Adipocyte (in vitro differentiated cells): ENCODE measurements at regions not wholly inside any gene's neighbourhood (a gene's known extent, or its start where the extent isn't known, plus 50 kb on each side); places are given as distances from the start of the nearest gene placed in this dataset.

Experiments
- DNase-seq: peaks from one replicate; pipeline ENCODE4 v3.0.0-alpha.2; 2015; ENCODE audit warnings: low read depth
- H3K27me3 ChIP-seq: replicated peaks from 2 replicates; pipeline ENCODE4 v1.7.0; 2013; ENCODE audit warnings: mild to moderate bottlenecking, low read length, moderate library complexity; ENCODE audit not compliant: control insufficient read depth, insufficient read depth
- H3K36me3 ChIP-seq: 2 replicates; pipeline ENCODE4 v1.7.0; 2013; ENCODE audit warnings: low read length, mild to moderate bottlenecking, moderate library complexity; ENCODE audit not compliant: control insufficient read depth, insufficient read depth, severe bottlenecking
- H3K4me1 ChIP-seq: 2 replicates; pipeline ENCODE4 v1.7.0; 2013; ENCODE audit warnings: mild to moderate bottlenecking, low read length, moderate library complexity; ENCODE audit not compliant: control insufficient read depth, insufficient read depth
- H3K4me3 ChIP-seq: 2 replicates; pipeline ENCODE4 v1.7.0; 2013; ENCODE audit warnings: mild to moderate bottlenecking, low read length, moderate library complexity
- H3K9ac ChIP-seq: 2 replicates; pipeline ENCODE4 v1.7.0; 2013; ENCODE audit warnings: mild to moderate bottlenecking, low read length, moderate library complexity
- H3K9me3 ChIP-seq: 2 replicates; pipeline ENCODE4 v1.7.0; 2013; ENCODE audit warnings: mild to moderate bottlenecking, low read length, moderate library complexity; ENCODE audit not compliant: control insufficient read depth

DNA sequence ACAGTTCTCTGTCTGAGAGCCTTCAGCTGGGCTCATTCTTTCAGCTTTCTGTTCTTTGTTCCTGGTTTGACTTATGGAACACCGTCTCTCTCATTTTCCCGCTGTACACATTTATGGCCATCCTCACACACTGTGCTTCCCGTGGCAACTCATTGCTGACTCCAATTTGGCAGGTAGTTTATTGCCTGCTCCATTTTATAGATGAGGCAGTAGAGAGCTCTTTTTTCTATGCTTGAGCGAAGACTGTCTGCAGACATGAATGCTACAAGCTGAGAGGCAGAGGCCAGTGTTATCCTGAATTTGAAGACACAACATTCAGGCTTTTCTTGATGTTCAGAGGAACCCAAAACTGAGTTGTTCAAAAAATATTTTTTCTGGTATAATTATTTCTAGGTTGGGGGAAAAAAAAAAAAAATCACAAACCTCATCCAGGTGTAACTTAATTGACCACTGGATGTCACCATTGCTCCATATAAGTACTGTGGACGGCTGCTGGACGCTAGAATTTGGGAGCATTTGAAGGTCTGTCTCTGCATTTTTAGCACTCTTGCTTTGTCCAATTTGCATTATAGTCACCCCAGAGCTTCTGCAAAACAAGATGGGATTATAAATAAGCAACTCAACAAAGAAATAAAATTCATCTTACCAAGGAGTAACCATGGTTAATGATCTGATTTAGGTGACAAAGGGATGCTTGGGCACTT is 83.5 kb downstream of the HRH4 start:
- Histone ChIP-seq H3K4me3 (no peak overlapping the region), H3K9ac (no peak overlapping the region), H3K27me3 (no peaks in the 10 kb centered on the region), H3K36me3 (no peaks in the 10 kb centered on the region), H3K4me1 (peaks cover 12% of the 10 kb centered on the region), H3K9me3 (no peaks in the 10 kb centered on the region)
- peak; percentile 34 for DNase-seq

DNA sequence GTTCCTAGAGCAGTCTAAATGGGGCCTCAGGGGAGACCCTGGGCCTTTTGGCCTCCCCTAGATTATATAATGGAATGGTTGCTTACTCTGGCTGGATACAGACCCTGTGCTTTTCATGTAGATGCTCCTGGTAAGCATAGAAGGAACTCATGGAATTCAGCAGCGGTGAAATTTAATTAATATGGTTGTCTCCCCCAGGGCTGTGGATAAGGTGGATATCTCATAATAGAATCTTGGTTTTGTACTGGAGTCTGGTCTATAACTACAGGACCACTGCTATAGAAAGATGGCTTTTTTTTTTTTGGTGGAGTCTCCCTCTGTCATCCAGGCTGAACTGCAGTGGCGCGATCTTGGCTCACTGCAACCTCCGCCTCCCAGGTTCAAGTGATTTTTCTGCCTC is 84.5 kb downstream of the HRH4 start:
- no peaks in the 10 kb centered on the region for H3K9me3 ChIP-seq
- H3K4me3 ChIP-seq: no peak overlapping the region
- no peak overlapping the region for H3K9ac ChIP-seq
- H3K36me3 ChIP-seq: no peaks in the 10 kb centered on the region
- peaks cover 9% of the 10 kb centered on the region for H3K4me1 ChIP-seq
- no peak for DNase-seq
- no peaks in the 10 kb centered on the region for H3K27me3 ChIP-seq

DNA sequence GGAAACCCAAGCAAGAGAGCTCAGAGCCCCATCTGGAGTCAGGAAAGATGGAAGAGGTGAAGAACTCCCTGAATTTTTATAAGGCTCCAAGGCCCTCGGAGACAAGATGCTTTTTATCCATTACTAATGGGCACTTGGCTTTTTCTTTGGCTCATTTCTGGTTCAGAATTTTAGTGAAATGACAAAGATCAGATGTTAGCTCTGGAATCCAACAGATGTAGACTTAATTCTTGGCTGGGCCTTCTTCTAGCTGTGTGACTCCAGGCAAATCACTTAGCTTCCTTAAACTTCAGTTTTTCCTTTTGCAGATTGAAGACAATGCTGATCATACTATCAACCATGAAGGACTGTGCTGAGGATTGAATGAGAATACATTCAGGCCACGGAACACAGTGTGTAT is 85.2 kb downstream of the HRH4 start:
- no peak for DNase-seq
- H3K27me3 ChIP-seq: no peaks in the 10 kb centered on the region
- H3K36me3 ChIP-seq: no peaks in the 10 kb centered on the region
- peaks cover 2% of the 10 kb centered on the region for H3K4me1 ChIP-seq
- H3K4me3 ChIP-seq: no peak overlapping the region
- no peak overlapping the region for H3K9ac ChIP-seq
- no peaks in the 10 kb centered on the region for H3K9me3 ChIP-seq

DNA sequence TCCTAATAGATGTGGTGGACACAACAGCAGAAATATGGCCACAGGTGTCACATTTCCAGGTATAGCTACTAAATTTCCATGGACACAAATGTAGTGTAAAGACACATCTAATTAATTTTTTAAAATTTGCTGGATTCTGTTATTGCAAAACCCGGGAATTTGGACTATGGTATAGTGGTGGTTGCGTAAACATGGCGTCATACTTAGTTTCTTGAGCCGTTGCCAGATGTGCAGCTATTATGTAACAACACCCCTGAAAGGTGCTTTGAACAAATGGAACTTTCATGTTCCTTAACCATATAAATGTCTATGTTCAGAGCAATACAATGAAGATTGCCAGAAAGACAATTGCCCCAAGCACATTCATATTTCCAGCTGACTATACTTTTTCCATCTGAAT is 85.9 kb downstream of the HRH4 start:
- H3K27me3 ChIP-seq: no peaks in the 10 kb centered on the region
- no peak overlapping the region for H3K4me3 ChIP-seq
- DNase-seq: peak; percentile 6
- H3K4me1 ChIP-seq: no peaks in the 10 kb centered on the region
- no peaks in the 10 kb centered on the region for H3K36me3 ChIP-seq
- H3K9me3 ChIP-seq: no peaks in the 10 kb centered on the region
- H3K9ac ChIP-seq: no peak overlapping the region

DNA sequence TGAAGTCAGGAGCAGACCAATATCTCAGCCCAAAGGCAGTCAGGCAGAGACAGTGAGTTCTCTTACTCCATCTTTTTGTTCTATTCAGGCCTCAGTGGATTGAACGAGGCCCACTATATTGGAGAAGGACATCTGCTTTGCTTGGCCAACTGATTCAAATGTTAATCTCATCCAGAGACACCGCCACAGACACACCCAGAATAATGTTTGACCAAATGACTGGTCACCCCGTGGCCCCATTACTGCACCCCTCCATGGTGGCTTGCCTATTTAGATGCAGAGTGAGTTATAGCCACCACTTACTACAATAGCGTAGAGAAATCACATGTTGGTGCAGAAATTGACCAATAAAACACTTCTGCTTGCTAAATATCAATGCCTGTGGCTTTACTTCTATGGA is 88.1 kb downstream of the HRH4 start:
- no peaks in the 10 kb centered on the region for H3K4me1 ChIP-seq
- no peaks in the 10 kb centered on the region for H3K36me3 ChIP-seq

DNA sequence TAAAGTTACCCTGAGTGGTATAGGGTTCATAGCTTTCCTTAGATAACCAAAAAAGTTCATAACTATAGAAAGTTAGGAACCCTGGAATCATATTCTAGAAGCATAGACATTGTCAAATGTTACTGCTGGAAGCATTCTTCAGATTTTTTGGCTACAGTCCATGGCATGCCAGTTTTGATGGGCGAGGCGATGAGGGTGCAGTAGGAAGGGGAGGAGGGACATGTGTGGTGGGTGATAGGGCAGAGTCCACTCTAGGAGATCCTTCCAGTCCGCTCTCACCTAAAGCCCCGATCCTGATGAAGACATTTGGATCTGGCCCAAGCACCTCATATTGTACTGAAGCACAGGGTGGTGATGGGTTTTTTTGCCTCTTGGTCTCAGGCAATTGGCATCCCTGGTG is 91.8 kb downstream of the HRH4 start:
- no peak overlapping the region for H3K4me3 ChIP-seq
- no peaks in the 10 kb centered on the region for H3K4me1 ChIP-seq
- H3K27me3 ChIP-seq: no peaks in the 10 kb centered on the region
- H3K9me3 ChIP-seq: no peaks in the 10 kb centered on the region
- no peak overlapping the region for H3K9ac ChIP-seq
- no peaks in the 10 kb centered on the region for H3K36me3 ChIP-seq
- no peak for DNase-seq

More for the DNA sequence above, 88.1 kb downstream of the HRH4 start:
- H3K27me3 ChIP-seq: no peaks in the 10 kb centered on the region
- no peak overlapping the region for H3K4me3 ChIP-seq
- no peak overlapping the region for H3K9ac ChIP-seq
- DNase-seq: no peak
- H3K9me3 ChIP-seq: no peaks in the 10 kb centered on the region

DNA sequence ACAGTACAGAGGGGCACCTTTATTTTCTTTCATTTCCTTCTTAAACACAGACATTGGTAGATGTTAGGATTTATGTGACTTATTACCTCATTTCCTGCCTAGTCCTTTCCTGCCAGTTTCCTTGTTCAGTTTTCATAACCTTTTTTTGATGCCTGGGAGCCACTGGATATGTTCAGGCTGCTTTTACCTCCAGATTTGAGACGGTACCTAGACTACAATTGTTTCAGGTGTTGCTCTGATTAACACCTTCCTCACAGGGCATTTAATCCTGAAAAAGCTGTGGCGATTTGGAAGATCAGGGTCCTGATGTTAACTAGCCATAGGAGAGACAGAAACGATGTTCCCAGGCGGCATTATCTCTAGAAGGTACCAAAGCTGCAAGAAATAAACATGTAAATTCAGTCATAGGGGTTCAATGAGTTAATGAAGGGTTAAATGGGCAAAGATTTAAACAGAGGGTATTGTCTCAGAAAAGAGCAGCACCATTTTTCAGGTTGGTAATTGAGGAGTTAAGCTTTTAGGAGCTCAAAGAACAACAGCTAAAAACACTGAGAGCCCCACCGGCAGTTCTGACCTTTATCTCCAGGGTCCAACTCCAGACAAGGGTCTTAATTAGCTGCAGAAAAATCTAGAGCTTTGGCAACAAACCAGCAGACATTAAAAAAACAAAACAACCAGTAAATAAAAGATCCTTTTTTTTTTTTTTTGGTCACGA is 93.3 kb downstream of the HRH4 start:
- no peaks in the 10 kb centered on the region for H3K9me3 ChIP-seq
- no peak overlapping the region for H3K9ac ChIP-seq
- no peaks in the 10 kb centered on the region for H3K27me3 ChIP-seq
- no peak for DNase-seq
- H3K4me1 ChIP-seq: no peaks in the 10 kb centered on the region
- no peak overlapping the region for H3K4me3 ChIP-seq
- H3K36me3 ChIP-seq: no peaks in the 10 kb centered on the region

DNA sequence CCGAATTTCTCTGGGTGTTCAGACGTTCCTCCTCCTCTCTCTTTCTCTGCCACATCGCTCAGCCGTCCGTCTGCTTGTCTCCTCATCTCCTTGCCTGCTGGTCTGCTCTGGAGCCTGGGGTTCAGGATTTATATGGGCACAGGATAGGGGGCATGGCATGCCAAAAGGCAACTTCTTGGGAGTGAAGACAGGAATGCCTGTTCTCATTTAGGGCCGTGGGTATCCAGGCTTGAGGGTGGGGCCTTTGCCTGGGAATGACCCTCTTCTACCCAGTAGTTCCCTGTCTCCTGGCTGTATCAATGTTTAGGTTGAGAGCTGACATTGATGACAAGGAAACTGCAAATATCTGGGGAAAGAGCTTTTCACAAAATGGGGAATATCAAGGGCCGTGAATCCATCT is 98.0 kb downstream of the HRH4 start:
- H3K4me1 ChIP-seq: no peaks in the 10 kb centered on the region
- no peaks in the 10 kb centered on the region for H3K36me3 ChIP-seq
- no peaks in the 10 kb centered on the region for H3K9me3 ChIP-seq
- no peak overlapping the region for H3K9ac ChIP-seq
- no peak for DNase-seq
- peaks cover 7% of the 10 kb centered on the region for H3K27me3 ChIP-seq
- H3K4me3 ChIP-seq: no peak overlapping the region

DNA sequence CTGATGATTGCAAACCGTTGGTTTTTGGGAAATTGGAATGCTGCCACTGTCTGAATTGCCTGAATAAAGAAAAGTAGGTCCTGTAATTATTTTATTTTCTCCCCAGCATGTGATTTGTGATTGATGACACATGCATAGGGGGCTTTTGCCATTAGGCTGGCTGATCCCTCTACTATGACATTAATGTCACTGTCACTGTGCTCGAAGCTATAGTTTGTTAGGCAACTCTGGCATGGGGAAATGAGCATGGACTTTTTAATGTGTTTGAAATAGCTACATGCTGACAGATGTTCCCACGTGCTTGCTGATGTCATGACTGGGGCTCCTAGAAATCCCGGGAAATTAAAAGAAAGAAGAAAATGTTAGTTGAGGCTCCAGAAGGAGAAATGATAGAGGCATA is 99.1 kb downstream of the HRH4 start:
- Histone ChIP-seq H3K9ac (no peak overlapping the region), H3K4me3 (no peak overlapping the region), H3K4me1 (no peaks in the 10 kb centered on the region), H3K27me3 (peaks cover 7% of the 10 kb centered on the region), H3K36me3 (no peaks in the 10 kb centered on the region), H3K9me3 (no peaks in the 10 kb centered on the region)
- DNase-seq: no peak

DNA sequence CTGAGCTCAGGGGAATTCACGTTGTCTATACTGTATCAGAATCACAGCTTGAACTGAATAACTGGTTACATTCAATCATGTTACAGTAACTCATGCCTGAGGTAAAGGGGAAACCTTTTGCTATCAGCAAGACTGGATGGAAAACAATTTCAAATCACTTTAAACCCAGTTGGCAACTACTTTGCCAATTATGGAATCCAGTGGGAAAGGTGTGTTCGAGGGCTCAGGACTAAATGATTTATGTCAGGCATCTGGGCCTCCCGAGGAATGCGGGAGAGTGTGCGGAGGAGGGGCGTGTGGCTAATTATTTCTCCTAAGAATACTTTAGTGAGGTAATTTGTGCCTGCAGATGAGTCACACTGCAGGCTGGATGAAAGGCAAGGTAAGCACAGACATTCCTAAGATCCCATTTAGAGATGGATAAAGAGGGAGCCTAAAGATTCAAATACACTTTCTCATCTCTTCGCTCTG is 100.1 kb downstream of the HRH4 start:
- Histone ChIP-seq H3K9me3 (no peaks in the 10 kb centered on the region), H3K36me3 (no peaks in the 10 kb centered on the region), H3K4me1 (no peaks in the 10 kb centered on the region), H3K27me3 (peaks cover 7% of the 10 kb centered on the region), H3K4me3 (no peak overlapping the region), H3K9ac (no peak overlapping the region)
- DNase-seq: no peak

DNA sequence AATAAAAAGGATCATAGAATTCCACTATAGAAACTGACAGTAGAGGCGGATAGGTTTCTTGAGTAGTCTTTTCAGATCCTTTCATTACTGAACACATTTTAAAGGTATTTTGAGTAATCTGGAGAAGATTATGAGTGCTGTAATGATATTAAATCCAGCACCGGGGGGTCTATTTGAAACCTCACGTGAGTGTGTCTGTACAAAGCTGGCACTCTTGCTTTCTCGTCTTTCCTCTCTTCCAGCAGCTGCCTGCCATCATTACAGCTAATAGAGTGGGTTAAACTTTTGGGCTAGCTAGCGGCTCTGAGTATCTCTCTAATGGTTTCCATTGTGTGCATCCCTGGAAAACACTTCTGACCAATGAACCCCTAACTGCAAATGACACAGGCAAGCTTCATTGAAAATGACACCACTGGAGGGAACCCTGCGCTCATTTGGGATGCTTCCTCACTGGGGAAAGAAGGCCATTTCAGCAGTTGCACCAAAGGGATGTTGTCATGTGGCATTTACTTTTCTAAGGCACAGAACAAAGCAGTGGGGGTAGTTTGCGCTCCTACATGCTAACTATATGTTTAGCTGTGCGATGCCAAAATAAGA is 101.0 kb downstream of the HRH4 start:
- DNase-seq: no peak
- peaks cover 7% of the 10 kb centered on the region for H3K27me3 ChIP-seq
- H3K4me3 ChIP-seq: no peak overlapping the region
- no peaks in the 10 kb centered on the region for H3K36me3 ChIP-seq
- H3K4me1 ChIP-seq: no peaks in the 10 kb centered on the region
- H3K9me3 ChIP-seq: no peaks in the 10 kb centered on the region
- H3K9ac ChIP-seq: no peak overlapping the region
